RPMI8226 (cell line): ENCODE measurements at regions not wholly inside any gene's neighbourhood (a gene's known extent, or its start where the extent isn't known, plus 50 kb on each side); places are given as distances from the start of the nearest gene placed in this dataset.

Experiments
- DNase-seq: peaks from one replicate; pipeline ENCODE4 v3.0.0-alpha.2; 2015

DNA sequence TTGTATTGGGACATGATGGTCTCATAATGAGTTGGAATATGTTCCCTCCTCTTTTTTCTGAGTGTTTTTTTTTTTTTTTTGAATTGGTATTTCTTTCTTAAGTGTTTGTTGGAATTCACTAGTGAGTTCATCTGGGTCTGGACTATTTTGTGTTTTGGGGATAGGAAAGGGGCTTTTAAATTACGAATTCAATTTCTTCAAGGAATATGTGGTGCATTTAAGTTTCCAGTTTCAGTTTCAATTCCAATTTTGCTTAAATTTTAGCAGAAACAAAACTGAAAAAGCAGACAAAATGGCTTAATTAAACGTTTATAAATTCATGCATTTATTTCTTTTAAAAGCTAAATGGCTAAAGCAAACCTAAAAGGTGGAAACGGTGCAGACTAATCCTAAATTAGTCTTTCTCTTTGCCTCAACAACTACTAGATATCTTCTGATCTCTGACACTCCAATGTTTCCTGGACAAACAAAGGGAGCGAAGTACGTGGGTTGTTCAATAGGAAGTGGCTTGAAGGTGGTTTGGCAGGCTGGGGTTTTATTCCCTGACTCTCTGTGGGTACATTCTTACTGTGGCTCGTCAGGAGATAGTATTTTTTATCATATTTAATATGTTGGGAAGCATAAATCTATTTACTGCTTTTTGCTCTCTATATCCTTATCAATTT, 50.0 kb upstream of the CORO2B start:
- no peak for DNase-seq
